T1000 (cell line): ENCODE measurements at regions not wholly inside any gene's neighbourhood (a gene's known extent, or its start where the extent isn't known, plus 50 kb on each side); places are given as distances from the start of the nearest gene placed in this dataset.

Experiments
- DNase-seq: peaks from one replicate; lab custom pipeline; 2025; ENCODE audit warnings: mixed read lengths; lab: John Stamatoyannopoulos, UW

DNA sequence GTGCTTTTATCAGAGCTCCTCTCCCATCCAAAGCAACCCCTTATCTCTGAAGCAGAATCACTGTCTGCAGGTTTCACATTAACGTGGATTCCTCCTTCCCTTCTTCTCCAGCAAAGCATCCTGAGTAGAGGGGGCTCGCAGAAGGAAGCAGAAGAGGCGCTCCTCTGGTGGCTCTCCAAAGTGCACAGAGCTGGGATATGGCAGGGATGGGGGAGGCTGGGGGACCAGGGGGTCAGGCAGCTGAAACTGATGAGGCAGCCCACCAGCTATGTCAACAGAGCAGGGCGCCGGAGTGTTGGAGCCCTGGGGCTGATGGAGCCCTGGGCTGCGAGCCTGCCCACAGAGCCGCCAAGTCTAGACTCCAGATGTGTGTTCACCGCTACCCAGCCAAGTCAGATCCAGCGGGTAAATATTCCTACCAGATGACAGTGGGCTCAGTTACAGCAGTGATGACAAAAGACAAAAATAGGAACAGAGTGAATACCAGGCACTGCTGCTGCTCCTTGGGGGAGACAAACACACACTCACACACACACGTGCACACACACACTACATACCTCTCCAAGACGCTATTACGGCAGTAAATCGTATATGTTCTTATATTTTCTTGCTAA is 678.3 kb upstream of the ID2 start:
- DNase-seq, result peak; percentile 22

GRCh38 chr2:8004250-8004681 is 677.6 kb upstream of the ID2 start:
- DNase-seq, result no peak

GRCh38 chr2:8006181-8006580 is 675.7 kb upstream of the ID2 start:
- no peak for DNase-seq

GRCh38 chr2:8006626-8007025 is 675.2 kb upstream of the ID2 start:
- no peak for DNase-seq

DNA sequence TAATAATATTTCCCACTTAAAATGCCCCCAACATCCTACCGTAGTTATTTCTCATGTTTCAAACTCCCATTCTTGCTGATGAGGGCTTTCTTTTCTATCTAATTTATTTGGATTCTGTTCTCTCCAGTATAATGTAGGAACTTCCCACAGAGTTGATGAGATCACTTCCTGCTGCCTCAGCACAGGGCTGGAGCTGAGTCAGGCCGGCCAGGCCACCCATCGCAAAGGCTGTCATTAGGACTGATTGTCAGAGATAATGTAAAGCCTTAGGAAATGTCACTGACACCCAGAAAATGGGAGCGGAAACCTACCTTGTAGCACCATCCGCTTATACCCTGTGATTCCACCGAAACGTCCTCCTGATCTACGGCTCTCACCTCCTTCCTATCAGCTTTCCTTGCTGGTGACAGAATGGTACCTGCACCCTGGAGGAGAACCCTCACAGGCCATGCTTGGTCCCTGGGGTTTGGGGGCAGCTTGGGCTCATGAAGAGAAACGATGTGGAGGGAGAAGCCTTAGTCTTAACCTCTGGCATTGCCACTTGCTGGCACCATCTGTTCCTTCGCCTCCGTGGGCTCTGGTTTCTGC is 672.8 kb upstream of the ID2 start:
- no peak for DNase-seq

- DNase-seq, result no peak
These were observed 665.8 kb upstream of the ID2 start for GRCh38 chr2:8015848-8016600.

- DNase-seq, result no peak
These were observed 665.2 kb upstream of the ID2 start for GRCh38 chr2:8016688-8017087.

GRCh38 chr2:8018956-8019355 is 662.9 kb upstream of the ID2 start:
- no peak for DNase-seq

- DNase-seq, result no peak
These were observed 661.9 kb upstream of the ID2 start for GRCh38 chr2:8019934-8020333.

GRCh38 chr2:8021921-8022320 is 659.9 kb upstream of the ID2 start:
- DNase-seq, result no peak

DNA sequence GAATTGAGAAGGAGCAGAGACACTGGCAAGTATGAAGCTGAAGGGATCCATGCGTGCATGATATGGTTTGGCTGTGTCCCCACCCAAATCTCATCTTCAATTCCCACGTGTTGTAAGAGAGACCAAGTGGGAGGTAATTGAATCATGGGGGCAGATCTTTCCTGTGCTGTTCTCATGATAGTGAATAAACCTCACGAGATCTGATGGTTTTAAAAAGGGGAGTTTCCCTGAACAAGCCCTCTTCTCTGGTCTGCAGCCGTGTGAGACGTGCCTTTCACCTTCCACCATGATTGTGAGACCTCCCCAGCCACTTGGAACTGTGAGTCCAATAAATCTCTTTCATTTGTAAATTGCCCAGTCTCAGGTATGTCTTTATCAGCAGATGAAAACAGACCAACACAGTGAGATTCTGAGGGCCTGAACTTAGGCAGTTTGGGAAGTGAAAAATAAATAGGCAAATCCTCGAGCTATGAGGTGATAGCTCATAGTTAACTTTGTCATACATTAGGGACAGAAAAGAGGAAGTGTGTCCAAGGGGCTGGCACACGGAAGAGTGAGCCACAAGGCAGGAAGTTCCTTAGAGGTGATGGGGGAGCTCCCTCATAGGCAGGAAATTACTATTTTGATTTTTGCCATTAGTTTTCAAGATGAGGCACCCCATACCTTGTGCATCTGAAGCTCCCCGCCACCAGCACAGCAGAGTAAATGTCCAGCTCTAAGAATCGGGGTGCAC is 658.8 kb upstream of the ID2 start:
- no peak for DNase-seq

DNA sequence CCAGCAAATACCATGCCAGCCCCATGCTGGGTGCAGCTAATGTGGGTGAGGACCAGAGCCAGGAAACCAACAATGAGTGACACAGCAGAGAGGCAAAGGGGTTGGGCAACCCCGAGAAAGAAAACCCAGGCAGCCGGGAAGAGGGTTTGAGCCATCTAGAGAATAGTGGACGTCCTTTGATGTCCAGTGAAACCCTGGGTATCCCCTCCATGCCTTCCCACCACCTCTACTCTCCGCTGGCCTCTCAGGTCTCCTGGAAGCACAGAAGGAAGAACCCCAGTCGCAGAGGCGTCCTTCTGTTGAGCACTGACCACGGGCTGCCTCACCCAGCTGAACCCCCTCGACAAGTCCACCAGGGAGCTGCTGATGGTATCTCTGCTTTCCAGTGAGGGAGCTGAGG is 657.4 kb upstream of the ID2 start:
- no peak for DNase-seq

DNA sequence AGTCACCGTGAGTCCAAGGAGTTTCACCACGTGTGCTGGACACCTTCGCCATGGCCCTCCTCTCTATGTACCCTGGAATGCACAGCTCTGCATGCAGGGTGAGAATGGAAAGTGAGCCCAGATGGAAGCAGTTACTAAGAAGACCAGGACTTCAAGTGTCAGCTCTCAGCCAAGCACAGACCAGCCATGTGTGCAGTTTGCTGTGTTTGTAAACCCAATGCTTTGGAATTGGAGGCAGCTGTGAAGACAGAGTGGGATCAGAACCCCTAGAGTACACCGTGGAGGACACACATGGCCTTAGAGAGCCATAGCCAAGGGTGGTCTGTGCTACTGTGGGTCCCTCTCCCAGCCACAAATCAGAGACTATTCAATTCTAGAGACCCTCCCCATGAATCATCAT is 655.5 kb upstream of the ID2 start:
- DNase-seq, result no peak

DNA sequence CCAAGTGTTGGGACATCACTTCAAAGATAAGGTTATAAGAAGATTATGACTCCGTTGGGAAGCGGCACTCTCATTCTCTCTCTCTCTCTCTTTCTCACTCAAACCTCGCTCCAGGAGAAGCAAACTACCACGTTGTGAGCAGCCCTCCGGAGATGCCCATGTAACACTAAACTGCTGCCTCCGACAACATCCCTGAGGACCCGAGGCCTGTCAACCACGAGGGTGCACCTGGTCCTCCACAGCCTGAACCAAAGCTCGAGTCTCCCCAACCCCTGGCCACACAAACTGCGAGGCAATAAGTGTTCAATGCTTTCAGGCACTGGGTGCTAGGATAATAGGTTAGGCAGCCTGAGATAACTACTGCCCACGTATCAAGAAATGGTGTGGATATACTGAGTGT is 654.5 kb upstream of the ID2 start:
- DNase-seq, result no peak

GRCh38 chr2:8028036-8028435 is 653.8 kb upstream of the ID2 start:
- no peak for DNase-seq

DNA sequence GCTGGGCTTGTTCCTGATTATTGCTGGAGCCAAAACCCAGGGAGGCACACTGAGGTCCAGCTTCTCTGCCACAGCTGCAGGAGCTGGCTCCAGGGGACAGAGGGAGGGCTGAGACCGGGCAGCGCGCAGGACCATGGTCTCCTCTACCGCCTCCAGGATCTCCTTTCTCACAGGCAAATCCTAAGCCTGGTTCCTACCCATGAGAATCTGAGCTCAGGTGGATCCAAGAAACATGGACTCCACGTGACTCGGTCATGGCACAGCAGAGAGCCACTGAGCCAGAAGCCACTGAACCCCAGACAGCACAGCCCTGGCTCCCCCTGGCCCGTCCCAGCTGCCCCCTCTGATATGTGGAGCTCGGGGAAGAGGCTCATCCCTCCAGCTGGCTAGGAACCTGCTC is 653.4 kb upstream of the ID2 start:
- DNase-seq, result no peak

DNA sequence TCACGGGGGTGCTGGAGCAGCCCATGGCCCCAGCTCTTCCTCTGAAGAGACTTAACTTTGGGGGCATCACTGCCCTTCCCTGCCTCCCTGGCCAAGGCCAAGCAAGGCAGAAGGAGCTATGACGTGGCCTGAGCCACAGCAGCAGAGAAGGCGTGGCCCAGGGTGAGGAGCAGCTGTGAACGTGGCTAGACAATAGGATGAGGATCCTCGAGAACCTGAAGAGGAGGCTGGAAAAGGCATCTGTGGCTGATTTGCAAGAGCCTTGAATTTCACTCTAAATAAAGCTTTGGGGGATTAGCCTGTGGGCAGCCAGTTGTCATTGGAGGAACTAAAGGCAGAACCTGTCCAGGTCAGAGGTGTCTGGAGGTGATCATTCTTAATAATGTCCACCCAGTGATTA is 652.9 kb upstream of the ID2 start:
- DNase-seq, result no peak

DNA sequence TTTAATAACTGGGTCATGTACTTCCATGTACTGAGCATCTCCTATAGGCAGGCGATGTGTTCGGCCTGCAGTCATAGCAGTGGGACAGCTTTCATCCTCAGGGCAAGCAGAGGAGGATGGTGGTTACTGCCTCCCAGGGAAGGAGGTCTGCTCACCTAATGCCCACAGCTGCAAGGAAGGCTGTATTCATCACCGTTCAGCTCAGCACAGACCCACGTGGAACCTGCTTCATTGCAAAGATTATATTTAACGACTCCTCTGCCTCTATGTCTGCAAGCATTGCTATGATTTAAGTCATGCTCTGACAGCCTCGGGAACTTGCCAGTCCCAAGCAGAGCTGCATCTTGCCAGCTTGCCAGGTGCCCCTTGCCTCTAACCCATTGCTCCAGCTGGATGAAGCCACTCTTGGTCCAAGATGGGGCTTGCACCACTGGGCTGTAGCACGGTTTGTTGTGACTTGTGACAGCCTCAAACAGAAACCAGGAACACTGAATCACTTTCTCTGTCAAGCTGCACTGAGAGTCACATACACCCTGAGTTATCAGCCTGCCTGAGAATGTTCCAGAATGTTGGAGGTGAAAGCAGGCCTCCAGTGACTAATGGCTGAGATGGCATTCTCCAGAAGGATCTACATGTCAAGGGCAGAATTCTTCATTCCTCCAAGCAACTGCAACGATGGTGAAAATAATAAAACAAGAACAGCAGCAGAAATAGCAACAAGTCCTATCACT is 651.1 kb upstream of the ID2 start:
- no peak for DNase-seq

DNA sequence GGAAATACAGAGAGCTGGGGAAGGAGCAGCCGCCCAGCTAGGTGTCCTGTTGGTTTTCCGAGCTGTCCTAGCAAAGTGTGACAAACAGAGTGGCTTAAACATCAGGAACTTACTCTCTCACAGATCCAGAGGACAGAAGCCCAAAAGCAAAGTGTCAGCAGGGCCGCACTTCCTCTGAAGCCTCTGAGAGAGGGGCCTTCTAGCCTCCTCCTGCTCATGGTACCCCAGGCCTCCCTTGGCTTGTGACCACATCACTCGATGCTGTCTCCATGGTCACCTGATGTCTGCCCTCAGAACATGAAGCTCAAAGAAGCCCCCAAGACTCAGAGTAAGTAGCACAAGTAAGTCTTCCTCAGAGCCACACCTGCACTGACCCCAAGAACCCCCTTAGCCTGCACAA is 650.5 kb upstream of the ID2 start:
- DNase-seq, result no peak

DNA sequence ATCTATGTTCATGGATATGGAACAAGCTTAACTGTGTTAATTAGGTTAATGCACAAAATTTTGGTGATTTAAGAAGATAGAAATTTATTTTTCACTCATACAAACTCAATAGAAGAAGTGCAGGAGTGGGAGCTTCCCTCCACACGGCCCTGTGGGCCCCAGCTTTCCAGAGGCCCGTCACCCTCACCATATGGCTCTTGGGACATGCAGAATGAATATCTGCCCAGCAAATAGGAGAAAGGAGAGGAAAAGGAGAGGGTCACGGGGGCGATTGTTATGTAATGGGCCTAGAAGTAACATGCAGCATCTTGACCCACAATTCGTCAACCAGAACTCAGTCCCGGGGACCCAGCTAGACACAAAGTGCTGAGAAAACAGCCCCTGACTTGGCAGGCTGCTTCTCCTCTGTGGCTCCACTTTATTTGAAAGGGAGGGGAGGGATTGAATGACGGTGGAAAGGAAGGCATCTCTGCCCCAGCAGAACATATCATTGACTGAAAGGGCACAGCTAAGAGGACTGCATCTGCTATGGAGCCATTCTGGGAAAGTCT is 648.2 kb upstream of the ID2 start:
- DNase-seq, result no peak

DNA sequence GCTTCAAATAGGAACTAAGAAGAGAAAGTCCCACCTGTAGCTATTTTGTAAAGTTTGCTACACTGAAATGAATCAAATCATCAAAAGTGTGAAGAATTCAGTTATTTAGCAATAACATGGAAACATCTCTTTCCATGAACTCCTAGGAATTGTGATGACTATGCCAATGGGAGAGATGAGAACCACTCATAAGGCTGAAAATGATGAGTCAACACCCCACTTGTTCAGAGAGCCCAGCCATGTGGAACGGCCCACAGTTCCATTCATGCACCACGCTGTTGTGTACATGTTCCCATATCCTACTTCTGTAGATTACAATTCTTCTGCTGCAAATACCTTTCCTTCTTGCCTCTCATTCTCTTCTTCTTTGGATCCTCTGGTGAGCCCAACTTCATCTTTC is 645.5 kb upstream of the ID2 start:
- DNase-seq, result no peak

- no peak for DNase-seq
These were observed 642.1 kb upstream of the ID2 start for GRCh38 chr2:8039732-8040131.
